ENCODE measurements at regions not wholly inside any gene's neighbourhood (a gene's known extent, or its start where the extent isn't known, plus 50 kb on each side); places are given as distances from the start of the nearest gene placed in this dataset.

- TF ChIP-seq, protein P1, sequence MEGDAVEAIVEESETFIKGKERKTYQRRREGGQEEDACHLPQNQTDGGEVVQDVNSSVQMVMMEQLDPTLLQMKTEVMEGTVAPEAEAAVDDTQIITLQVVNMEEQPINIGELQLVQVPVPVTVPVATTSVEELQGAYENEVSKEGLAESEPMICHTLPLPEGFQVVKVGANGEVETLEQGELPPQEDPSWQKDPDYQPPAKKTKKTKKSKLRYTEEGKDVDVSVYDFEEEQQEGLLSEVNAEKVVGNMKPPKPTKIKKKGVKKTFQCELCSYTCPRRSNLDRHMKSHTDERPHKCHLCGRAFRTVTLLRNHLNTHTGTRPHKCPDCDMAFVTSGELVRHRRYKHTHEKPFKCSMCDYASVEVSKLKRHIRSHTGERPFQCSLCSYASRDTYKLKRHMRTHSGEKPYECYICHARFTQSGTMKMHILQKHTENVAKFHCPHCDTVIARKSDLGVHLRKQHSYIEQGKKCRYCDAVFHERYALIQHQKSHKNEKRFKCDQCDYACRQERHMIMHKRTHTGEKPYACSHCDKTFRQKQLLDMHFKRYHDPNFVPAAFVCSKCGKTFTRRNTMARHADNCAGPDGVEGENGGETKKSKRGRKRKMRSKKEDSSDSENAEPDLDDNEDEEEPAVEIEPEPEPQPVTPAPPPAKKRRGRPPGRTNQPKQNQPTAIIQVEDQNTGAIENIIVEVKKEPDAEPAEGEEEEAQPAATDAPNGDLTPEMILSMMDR (IDR thresholded peaks at IDR 0.05), result no peak
- TF ChIP-seq POLR2A (IDR thresholded peaks at IDR 0.05), result no peak
Measured at GRCh38 chr14:48349689-48350088, 674.3 kb upstream of the MDGA2 start.

Measured in ovary (tissue), 3 donors.